Islet precursor cell (in vitro differentiated cells): ENCODE measurements at regions not wholly inside any gene's neighbourhood (a gene's known extent, or its start where the extent isn't known, plus 50 kb on each side); places are given as distances from the start of the nearest gene placed in this dataset.
A peak's percentile ranks its signal among the peaks of the same experiment; 100 is the strongest.
"Not testable (repeated sequence)": the region's sequence is repeated elsewhere in the genome, so short reads cannot be mapped to it uniquely, and the experiment has no call there.

ENCODE experiments used
- DNase-seq: peaks from one replicate; pipeline ENCODE4 v3.0.0-alpha.2; 2018

- DNase-seq: not testable (repeated sequence)
Measured at GRCh38 chr13:111593490-111593889, 273.0 kb downstream of the TEX29 start.

GRCh38 chr13:111594606-111595005, 274.2 kb downstream of the TEX29 start:
- DNase-seq: peak; percentile 39

GRCh38 chr13:111595276-111595675, 274.8 kb downstream of the TEX29 start:
- peak; percentile 30 for DNase-seq

- no peak for DNase-seq
Measured at GRCh38 chr13:111595791-111596190, 275.3 kb downstream of the TEX29 start.

- peak; percentile 38 for DNase-seq
Measured at GRCh38 chr13:111597191-111597611, 276.8 kb downstream of the TEX29 start.

GRCh38 chr13:111597618-111598017, 277.2 kb downstream of the TEX29 start:
- peak; percentile 29 for DNase-seq

GRCh38 chr13:111598747-111599146, 278.3 kb downstream of the TEX29 start:
- DNase-seq: no peak

GRCh38 chr13:111599791-111600190, 279.3 kb downstream of the TEX29 start:
- DNase-seq: peak; percentile 42

GRCh38 chr13:111602874-111603273, 282.4 kb downstream of the TEX29 start:
- DNase-seq: peak; percentile 46

- peak; percentile 54 for DNase-seq
Measured at GRCh38 chr13:111604097-111604496, 283.7 kb downstream of the TEX29 start.

- peak; percentile 4 for DNase-seq
Measured at GRCh38 chr13:111608556-111608955, 288.1 kb downstream of the TEX29 start.

- peak; percentile 22 for DNase-seq
Measured at GRCh38 chr13:111609631-111610030, 289.2 kb downstream of the TEX29 start.

- DNase-seq: peak; percentile 38
Measured at GRCh38 chr13:111610081-111610480, 289.6 kb downstream of the TEX29 start.

- peak; percentile 32 for DNase-seq
Measured at GRCh38 chr13:111610879-111611278, 290.4 kb downstream of the TEX29 start.

GRCh38 chr13:111611651-111612050, 291.2 kb downstream of the TEX29 start:
- DNase-seq: peak; percentile 2

- peak; percentile 23 for DNase-seq
Measured at GRCh38 chr13:111612886-111613285, 292.4 kb downstream of the TEX29 start.

- peak; percentile 9 for DNase-seq
Measured at GRCh38 chr13:111614009-111614408, 293.6 kb downstream of the TEX29 start.

- no peak for DNase-seq
Measured at GRCh38 chr13:111614613-111615012, 294.2 kb downstream of the TEX29 start.

GRCh38 chr13:111616203-111616602, 295.8 kb downstream of the TEX29 start:
- DNase-seq: no peak

GRCh38 chr13:111620166-111620565, 299.7 kb downstream of the TEX29 start:
- DNase-seq: peak; percentile 19

GRCh38 chr13:111620586-111620985, 300.1 kb downstream of the TEX29 start:
- peak; percentile 50 for DNase-seq

GRCh38 chr13:111621164-111621563, 300.7 kb downstream of the TEX29 start:
- peak; percentile 10 for DNase-seq

GRCh38 chr13:111622051-111622531, 301.6 kb downstream of the TEX29 start:
- DNase-seq: peak; percentile 50

- peak; percentile 60 for DNase-seq
Measured at GRCh38 chr13:111623208-111623607, 302.8 kb downstream of the TEX29 start.

GRCh38 chr13:111623743-111624505, 303.5 kb downstream of the TEX29 start:
- DNase-seq: peak; percentile 40
